PC-3 (cell line): ENCODE measurements at regions not wholly inside any gene's neighbourhood (a gene's known extent, or its start where the extent isn't known, plus 50 kb on each side); places are given as distances from the start of the nearest gene placed in this dataset.
"Not testable (repeated sequence)": the region's sequence is repeated elsewhere in the genome, so short reads cannot be mapped to it uniquely, and the experiment has no call there.

Experiments used
- ATAC-seq: fragments of 200-7000 bp; cut with Tn5 transposase; 2 replicates; pipeline ENCODE4 v1.9.1; 2020; ENCODE audit warnings: mild to moderate bottlenecking, moderate library complexity
- BruUV-seq: library from RNA; stranded (reverse); fragments of 400-500 nt; replicated peaks from 2 replicates; lab custom pipeline; 2021; lab: Mats Ljungman, UMichigan
- CTCF ChIA-PET: fragments of 300-600 bp; sonication (Branson Sonifier 250); formaldehyde crosslinking; loops from one replicate; lab custom pipeline; 2022; ENCODE audit warnings: antibody characterized with exemption; lab: Charles Lee
- POLR2A ChIA-PET: fragments of 300-600 bp; sonication (Branson Sonifier 250); formaldehyde crosslinking; loops from one replicate; lab custom pipeline; 2022; ENCODE audit warnings: antibody characterized with exemption; ENCODE audit not compliant: unreplicated experiment; lab: Charles Lee
- DNase-seq: peaks from one replicate; pipeline ENCODE4 v3.0.0-alpha.2; 2015
- H2AFZ ChIP-seq: fragments of 300-600 bp; sonication (generic); 2 replicates; pipeline ENCODE4 v1.6.0; 2016; ENCODE audit warnings: antibody characterized with exemption, low read length
- H3F3A ChIP-seq: fragments of 300-600 bp; sonication (generic); one replicate; pipeline ENCODE4 v1.6.0; 2017; ENCODE audit warnings: antibody characterized with exemption, low read length, control low read depth, mild to moderate bottlenecking; ENCODE audit not compliant: unreplicated experiment
- H3K27ac ChIP-seq: fragments of 300-600 bp; sonication (generic); 2 replicates; pipeline ENCODE4 v1.5.1; 2016; ENCODE audit warnings: mild to moderate bottlenecking, low read length
- H3K27me3 ChIP-seq: fragments of 300-600 bp; sonication (generic); 2 replicates; pipeline ENCODE4 v1.6.1; 2016; ENCODE audit warnings: low read length, mixed read lengths
- H3K36me3 ChIP-seq: fragments of 300-600 bp; sonication (generic); 2 replicates; pipeline ENCODE4 v1.6.1; 2016; ENCODE audit warnings: low read depth, mixed run types, low read length, mixed read lengths
- H3K4me1 ChIP-seq: fragments of 300-600 bp; sonication (generic); 2 replicates; pipeline ENCODE4 v1.5.1; 2016; ENCODE audit warnings: low read length; ENCODE audit not compliant: insufficient read depth
- H3K4me2 ChIP-seq: fragments of 300-600 bp; sonication (generic); 2 replicates; pipeline ENCODE4 v1.6.0; 2016; ENCODE audit warnings: low read length
- H3K4me3 ChIP-seq: fragments of 300-600 bp; sonication (generic); 2 replicates; pipeline ENCODE4 v1.5.1; 2016; ENCODE audit warnings: mild to moderate bottlenecking, low read length, mixed read lengths
- H3K79me2 ChIP-seq: fragments of 300-600 bp; sonication (generic); 2 replicates; pipeline ENCODE4 v1.6.1; 2017; ENCODE audit warnings: low read length, mixed read lengths
- H3K9ac ChIP-seq: fragments of 300-600 bp; sonication (generic); 2 replicates; pipeline ENCODE4 v1.6.0; 2016; ENCODE audit warnings: mild to moderate bottlenecking, low read length
- H3K9me2 ChIP-seq: fragments of 300-600 bp; sonication (generic); replicated peaks from 2 replicates; pipeline ENCODE4 v1.6.1; 2016; ENCODE audit warnings: mixed run types, low read length, mixed read lengths
- H3K9me3 ChIP-seq: fragments of 300-600 bp; sonication (generic); 2 replicates; pipeline ENCODE4 v1.6.1; 2016; ENCODE audit warnings: low read length, mixed read lengths
- H4K20me1 ChIP-seq: fragments of 300-600 bp; sonication (generic); 2 replicates; pipeline ENCODE4 v1.6.1; 2016; ENCODE audit warnings: low read length, mixed read lengths
- EZH2 ChIP-seq: fragments of 300-600 bp; sonication (generic); IDR thresholded peaks from one replicate; pipeline ENCODE4 v1.6.1; 2017; ENCODE audit warnings: antibody characterized with exemption, mild to moderate bottlenecking, low read length; ENCODE audit not compliant: unreplicated experiment
- EZH2phosphoT487 ChIP-seq: fragments of 300-600 bp; sonication (generic); IDR thresholded peaks from 2 replicates; pipeline ENCODE4 v1.6.1; 2018; ENCODE audit warnings: mild to moderate bottlenecking, antibody characterized with exemption, low read length, borderline replicate concordance
- intact Hi-C: fragments of 100-400 bp; cut with micrococcal nuclease; formaldehyde crosslinking; loops from 2 replicates; pipeline ENCODE4 v1.9.0; 2023
- TF ChIP-seq, protein P1 (sequence below): fragments of 300-600 bp; sonication (generic); conservative IDR thresholded peaks from 2 replicates; pipeline ENCODE4 v1.5.1; 2017; ENCODE audit warnings: antibody characterized with exemption, low read depth, mild to moderate bottlenecking, low read length

DNA sequence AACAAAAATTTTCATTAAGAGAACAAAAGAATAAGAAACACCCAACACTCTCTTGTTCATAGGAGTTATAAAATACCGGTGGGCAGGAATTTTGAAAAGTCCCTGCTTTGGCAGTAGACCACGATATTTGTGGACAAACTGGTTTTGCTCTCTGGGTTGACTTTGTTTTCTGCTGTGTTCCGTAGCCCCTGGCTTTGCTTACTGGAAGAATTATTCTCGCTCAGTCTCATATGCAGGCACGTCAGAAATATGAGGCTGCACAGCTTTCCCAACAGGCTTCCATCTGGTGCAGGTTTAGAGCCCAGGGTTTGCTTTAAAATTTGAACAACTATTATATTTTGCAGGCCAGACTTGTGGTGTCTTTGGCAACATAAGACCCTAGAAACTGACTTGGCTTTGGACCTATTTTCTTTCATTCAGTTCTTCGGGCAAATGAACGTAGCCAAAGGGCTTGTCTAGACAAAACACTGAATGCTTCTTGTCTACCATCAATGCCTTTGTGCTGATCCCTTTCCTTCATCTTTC, 2012.6 kb downstream of the PCDH9 start:
- no peak overlapping the region for H2AFZ ChIP-seq
- ATAC-seq (no peak), DNase-seq (no peak)
- no peak overlapping the region for H3K27ac ChIP-seq
- H4K20me1 ChIP-seq, result no peaks in the 10 kb centered on the region
- CTCF ChIA-PET, result no interaction called here
- BruUV-seq, result no TSS peak
- intact Hi-C loops, result no loop called here
- no peak overlapping the region for H3K4me3 ChIP-seq
- H3K9me3 ChIP-seq, result no peaks in the 10 kb centered on the region
- H3K9ac ChIP-seq, result no peak overlapping the region
- no peaks in the 10 kb centered on the region for H3K79me2 ChIP-seq
- no peaks in the 10 kb centered on the region for H3K27me3 ChIP-seq
- H3K4me1 ChIP-seq, result no peaks in the 10 kb centered on the region
- TF ChIP-seq EZH2phosphoT487, result no peak
- TF ChIP-seq, protein P1, sequence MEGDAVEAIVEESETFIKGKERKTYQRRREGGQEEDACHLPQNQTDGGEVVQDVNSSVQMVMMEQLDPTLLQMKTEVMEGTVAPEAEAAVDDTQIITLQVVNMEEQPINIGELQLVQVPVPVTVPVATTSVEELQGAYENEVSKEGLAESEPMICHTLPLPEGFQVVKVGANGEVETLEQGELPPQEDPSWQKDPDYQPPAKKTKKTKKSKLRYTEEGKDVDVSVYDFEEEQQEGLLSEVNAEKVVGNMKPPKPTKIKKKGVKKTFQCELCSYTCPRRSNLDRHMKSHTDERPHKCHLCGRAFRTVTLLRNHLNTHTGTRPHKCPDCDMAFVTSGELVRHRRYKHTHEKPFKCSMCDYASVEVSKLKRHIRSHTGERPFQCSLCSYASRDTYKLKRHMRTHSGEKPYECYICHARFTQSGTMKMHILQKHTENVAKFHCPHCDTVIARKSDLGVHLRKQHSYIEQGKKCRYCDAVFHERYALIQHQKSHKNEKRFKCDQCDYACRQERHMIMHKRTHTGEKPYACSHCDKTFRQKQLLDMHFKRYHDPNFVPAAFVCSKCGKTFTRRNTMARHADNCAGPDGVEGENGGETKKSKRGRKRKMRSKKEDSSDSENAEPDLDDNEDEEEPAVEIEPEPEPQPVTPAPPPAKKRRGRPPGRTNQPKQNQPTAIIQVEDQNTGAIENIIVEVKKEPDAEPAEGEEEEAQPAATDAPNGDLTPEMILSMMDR, result no peak
- TF ChIP-seq EZH2, result no peak
- no peaks in the 10 kb centered on the region for H3K9me2 ChIP-seq
- no peaks in the 10 kb centered on the region for H3F3A ChIP-seq
- H3K4me2 ChIP-seq, result no peak overlapping the region
- POLR2A ChIA-PET, result no interaction called here
- H3K36me3 ChIP-seq, result no peaks in the 10 kb centered on the region

DNA sequence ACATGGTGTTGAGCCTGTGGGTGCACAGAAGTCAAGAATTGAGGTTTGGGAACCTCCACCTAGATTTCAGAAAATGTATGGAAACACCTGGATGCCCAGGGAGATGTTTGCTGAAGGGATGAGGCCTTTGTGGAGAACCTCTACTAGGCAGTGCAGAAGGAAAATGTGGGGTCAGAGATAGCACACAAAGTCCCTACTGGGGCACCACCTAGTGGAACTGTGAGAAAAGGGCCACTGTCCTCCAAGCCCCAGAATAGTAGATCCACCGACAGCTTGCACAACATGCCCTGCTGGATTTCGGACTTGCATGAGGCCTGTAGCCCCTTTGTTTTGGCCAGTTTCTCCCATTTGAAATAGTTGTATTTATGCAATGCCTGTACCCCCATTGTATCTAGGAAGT, 2027.3 kb downstream of the PCDH9 start:
- H3F3A ChIP-seq, POLR2A ChIA-PET, H3K4me3 ChIP-seq, H3K27me3 ChIP-seq, H3K36me3 ChIP-seq, DNase-seq, H3K4me2 ChIP-seq, H2AFZ ChIP-seq, H3K27ac ChIP-seq, intact Hi-C loops, ATAC-seq, H3K4me1 ChIP-seq, H4K20me1 ChIP-seq, H3K79me2 ChIP-seq, BruUV-seq, CTCF ChIA-PET, H3K9ac ChIP-seq, H3K9me2 ChIP-seq, H3K9me3 ChIP-seq: not testable (repeated sequence)

DNA sequence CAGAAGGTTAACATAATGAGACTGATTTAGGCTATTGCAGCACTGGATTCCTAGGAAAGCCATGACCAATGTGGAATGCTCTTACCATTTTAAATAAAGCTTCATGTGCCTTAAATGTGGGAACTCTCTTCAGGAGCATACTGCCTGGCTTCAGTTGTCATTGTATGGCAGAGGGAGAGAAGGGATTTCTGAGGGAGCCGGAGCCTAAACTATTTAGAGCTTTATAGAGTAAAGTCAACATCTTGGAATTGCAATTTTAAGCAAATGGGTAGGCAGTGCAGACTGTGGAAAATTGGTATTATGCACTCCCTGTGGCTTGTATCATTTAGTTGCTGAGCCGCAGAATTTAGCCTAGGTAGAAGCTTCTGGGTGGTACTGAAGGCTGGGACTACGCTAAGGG, 2041.4 kb downstream of the PCDH9 start:
- POLR2A ChIA-PET, result no interaction called here
- no TSS peak for BruUV-seq
- no peak for TF ChIP-seq EZH2
- no peak for TF ChIP-seq EZH2phosphoT487
- TF ChIP-seq, protein P1, result no peak
- H2AFZ ChIP-seq, result no peak overlapping the region
- no peaks in the 10 kb centered on the region for H3F3A ChIP-seq
- H4K20me1 ChIP-seq, result no peaks in the 10 kb centered on the region
- H3K4me3 ChIP-seq, result no peak overlapping the region
- H3K9ac ChIP-seq, result no peak overlapping the region
- DNase-seq (no peak), ATAC-seq (no peak)
- H3K9me3 ChIP-seq, result no peaks in the 10 kb centered on the region
- no peaks in the 10 kb centered on the region for H3K4me1 ChIP-seq
- H3K9me2 ChIP-seq, result no peaks in the 10 kb centered on the region
- H3K4me2 ChIP-seq, result no peak overlapping the region
- no peaks in the 10 kb centered on the region for H3K27me3 ChIP-seq
- intact Hi-C loops, result no loop called here
- H3K27ac ChIP-seq, result no peak overlapping the region
- H3K79me2 ChIP-seq, result no peaks in the 10 kb centered on the region
- CTCF ChIA-PET, result no interaction called here
- H3K36me3 ChIP-seq, result no peaks in the 10 kb centered on the region
